Endothelial cell of umbilical vein (primary cell): ENCODE measurements at regions not wholly inside any gene's neighbourhood (a gene's known extent, or its start where the extent isn't known, plus 50 kb on each side); places are given as distances from the start of the nearest gene placed in this dataset.

Source experiments
- BruUV-seq: library from RNA; stranded (reverse); fragments of 400-500 nt; replicated peaks from 2 replicates; lab custom pipeline; 2021; lab: Mats Ljungman, UMichigan
- CTCF ChIA-PET: fragments of 300-600, 350-600 bp; sonication (Branson Sonifier 250); formaldehyde crosslinking; loops from one replicate; lab custom pipeline; 2021; ENCODE audit warnings: antibody characterized with exemption, inconsistent platforms; lab: Charles Lee
- POLR2A ChIA-PET: fragments of 300-600, 350-600 bp; sonication (Branson Sonifier 250); formaldehyde crosslinking; loops from one replicate; lab custom pipeline; 2021; ENCODE audit warnings: antibody characterized with exemption, inconsistent platforms; lab: Charles Lee
- DNase-seq: peaks from one replicate; pipeline ENCODE4 v3.0.0-alpha.2; 2011; ENCODE audit warnings: low read depth, low spot score
- FAIRE-seq: peaks from 2 replicates; lab custom pipeline; 2011; peaks lifted over from hg19 to GRCh38; lab: Jason Lieb, UNC
- H2AFZ ChIP-seq: 2 replicates; pipeline ENCODE4 v1.6.0; 2012; ENCODE audit warnings: low read depth, low read length, control low read depth, inconsistent platforms
- H3K27ac ChIP-seq: 2 replicates; pipeline ENCODE4 v1.5.1; 2011; ENCODE audit warnings: low read depth, mild to moderate bottlenecking, control low read depth, low read length, moderate library complexity; ENCODE audit not compliant: insufficient read depth
- H3K27me3 ChIP-seq, 2 experiments: 2 replicates each; pipeline versions ENCODE4 v1.6.0 to v1.6.1; 2011; ENCODE audit warnings: low read length in 2 of 2, mixed read lengths in 1 of 2; ENCODE audit not compliant: control insufficient read depth in 2 of 2, insufficient read depth in 2 of 2
- H3K36me3 ChIP-seq, 2 experiments: 2 replicates in 1 of 2; 3 replicates in 1 of 2; pipeline ENCODE4 v1.5.1; 2011; ENCODE audit warnings: low read length in 2 of 2, mild to moderate bottlenecking in 1 of 2, moderate library complexity in 1 of 2; ENCODE audit not compliant: control insufficient read depth in 2 of 2, insufficient read depth in 2 of 2; ENCODE audit errors: extremely low read depth in 1 of 2
- H3K4me1 ChIP-seq: 3 replicates; pipeline ENCODE4 v1.5.1; 2011; ENCODE audit warnings: mild to moderate bottlenecking, low read length; ENCODE audit not compliant: control insufficient read depth, insufficient read depth; ENCODE audit errors: extremely low read depth
- H3K4me2 ChIP-seq: 2 replicates; pipeline ENCODE4 v1.6.1; 2011; ENCODE audit warnings: low read length, control low read depth, mixed read lengths; ENCODE audit not compliant: insufficient read depth
- H3K4me3 ChIP-seq, 3 experiments: fragments of 200-600 bp in 1 of 3; sonication (generic), shearing (Covaris generic) in 1 of 3; replicated peaks in 1 of 3; 2 replicates each; pipeline ENCODE4 v1.5.1; 2011 to 2016; ENCODE audit warnings: control low read depth in 3 of 3, low read length in 3 of 3, mild to moderate bottlenecking in 2 of 3, inconsistent platforms in 1 of 3, low read depth in 1 of 3, moderate library complexity in 1 of 3; ENCODE audit not compliant: insufficient read depth in 1 of 3
- H3K79me2 ChIP-seq: 2 replicates; pipeline ENCODE4 v1.6.0; 2012; ENCODE audit warnings: low read length, inconsistent platforms; ENCODE audit not compliant: control insufficient read depth, insufficient read depth
- H3K9ac ChIP-seq: replicated peaks from 2 replicates; pipeline ENCODE3; 2011; ENCODE audit warnings: low read length, control low read depth; ENCODE audit not compliant: insufficient read depth; ENCODE audit errors: extremely low read depth
- H3K9me1 ChIP-seq: replicated peaks from 3 replicates; pipeline ENCODE4 v1.6.0; 2011; ENCODE audit warnings: mild to moderate bottlenecking, low read length; ENCODE audit not compliant: control insufficient read depth, insufficient read depth; ENCODE audit errors: extremely low read depth
- H3K9me3 ChIP-seq: replicated peaks from 2 replicates; pipeline ENCODE4 v1.5.1; 2012; ENCODE audit warnings: low read length, inconsistent platforms; ENCODE audit not compliant: control insufficient read depth, insufficient read depth
- H4K20me1 ChIP-seq: replicated peaks from 2 replicates; pipeline ENCODE3; 2011; ENCODE audit warnings: mild to moderate bottlenecking, low read length; ENCODE audit not compliant: control insufficient read depth, insufficient read depth; ENCODE audit errors: extremely low read depth
- EZH2 ChIP-seq: IDR thresholded peaks from 2 replicates; pipeline ENCODE4 v1.6.1; 2012; ENCODE audit warnings: borderline replicate concordance, low read depth, mild to moderate bottlenecking, moderate library complexity, low read length, inconsistent platforms; ENCODE audit not compliant: severe bottlenecking
- FOS ChIP-seq: IDR thresholded peaks from 2 replicates; pipeline ENCODE4 v1.6.1; 2011; ENCODE audit warnings: mild to moderate bottlenecking, low read length, moderate library complexity, borderline replicate concordance; ENCODE audit not compliant: insufficient read depth
- MAX ChIP-seq: IDR thresholded peaks from 2 replicates; pipeline ENCODE4 v1.6.1; 2011; ENCODE audit not compliant: insufficient read depth, insufficient read length
- MYC ChIP-seq: IDR thresholded peaks from one replicate; pipeline ENCODE4 v1.6.1; 2011; ENCODE audit warnings: mild to moderate bottlenecking, low read depth, low read length
- POLR2AphosphoS5 ChIP-seq: IDR thresholded peaks from 2 replicates; pipeline ENCODE4 v1.6.1; 2012; ENCODE audit warnings: low read depth, mild to moderate bottlenecking, control low read depth, low read length, moderate library complexity; ENCODE audit not compliant: insufficient read depth
- dilution Hi-C: fragments of 300-500 bp; cut with MboI; formaldehyde crosslinking; loops from one replicate; pipeline ENCODE4 v1.15.0; 2019; ENCODE audit warnings: low sequenced_read_pairs; ENCODE audit not compliant: extremely low pct_ligation_motif_present
- intact Hi-C: fragments of 100-400 bp; cut with micrococcal nuclease; formaldehyde crosslinking; loops from one replicate; pipeline ENCODE4 v1.10.0; 2022

GRCh38 chr15:88309363-88309762, 52.8 kb upstream of the NTRK3 start:
- H3K4me1 ChIP-seq: no peaks in the 10 kb centered on the region
- no peaks in the 10 kb centered on the region for H3K9me1 ChIP-seq
- no peak overlapping the region for H3K4me2 ChIP-seq
- H2AFZ ChIP-seq: no peak overlapping the region
- H3K27ac ChIP-seq: no peak overlapping the region
- dilution Hi-C loops (no loop called here), intact Hi-C loops (no loop called here)
- TF ChIP-seq MAX: no peak
- TF ChIP-seq FOS: no peak
- TF ChIP-seq POLR2AphosphoS5: no peak
- no peaks in the 10 kb centered on the region for H3K9me3 ChIP-seq
- H3K79me2 ChIP-seq: no peaks in the 10 kb centered on the region
- H3K36me3 ChIP-seq: no peaks in the 10 kb centered on the region
- no peak for DNase-seq
- no TSS peak for BruUV-seq
- FAIRE-seq: no peak
- ChIA-PET POLR2A (no interaction called here), CTCF (no interaction called here)
- no peak overlapping the region for H3K9ac ChIP-seq
- no peaks in the 10 kb centered on the region for H4K20me1 ChIP-seq
- no peak overlapping the region for H3K4me3 ChIP-seq
- no peaks in the 10 kb centered on the region for H3K27me3 ChIP-seq

- Histone ChIP-seq H3K4me3 (no peak overlapping the region), H3K36me3 (no peaks in the 10 kb centered on the region), H3K9me3 (no peaks in the 10 kb centered on the region), H3K9ac (no peak overlapping the region), H2AFZ (no peak overlapping the region), H3K79me2 (no peaks in the 10 kb centered on the region), H3K9me1 (no peaks in the 10 kb centered on the region), H3K27me3 (no peaks in the 10 kb centered on the region), H3K4me2 (no peak overlapping the region), H3K27ac (no peak overlapping the region), H3K4me1 (no peaks in the 10 kb centered on the region), H4K20me1 (no peaks in the 10 kb centered on the region)
- no peak for DNase-seq
- FAIRE-seq: no peak
- ChIA-PET CTCF (no interaction called here), POLR2A (no interaction called here)
- dilution Hi-C loops: no loop called here
- intact Hi-C loops: no loop called here
- TF ChIP-seq MYC (no peak), EZH2 (no peak), POLR2AphosphoS5 (no peak)
- BruUV-seq: no TSS peak
These were observed 50.8 kb upstream of the NTRK3 start for GRCh38 chr15:88307344-88307743.
